ENCODE measurements at regions not wholly inside any gene's neighbourhood (a gene's known extent, or its start where the extent isn't known, plus 50 kb on each side); places are given as distances from the start of the nearest gene placed in this dataset.
A peak's percentile ranks its signal among the peaks of the same experiment; 100 is the strongest.

- no peak for DNase-seq
Measured at GRCh38 chr12:130258863-130259262, 78.8 kb upstream of the PIWIL1 start.

- no peak for DNase-seq
Measured at GRCh38 chr12:130263025-130263424, 74.7 kb upstream of the PIWIL1 start.

- no peak for DNase-seq
Measured at GRCh38 chr12:130263996-130264395, 73.7 kb upstream of the PIWIL1 start.

- no peak for DNase-seq
Measured at GRCh38 chr12:130266751-130267150, 70.9 kb upstream of the PIWIL1 start.

GRCh38 chr12:130280231-130280630 is 57.5 kb upstream of the PIWIL1 start:
- peak in 5 of 56 donors; percentile 3 to 25 (median 4) for DNase-seq

GRCh38 chr12:130280742-130281141 is 56.9 kb upstream of the PIWIL1 start:
- no peak for DNase-seq

GRCh38 chr12:130281153-130281799 is 56.4 kb upstream of the PIWIL1 start:
- DNase-seq: peak in 12 of 56 donors; percentile 0 to 49 (median 8)

- DNase-seq: no peak
Measured at GRCh38 chr12:130286041-130286440, 51.6 kb upstream of the PIWIL1 start.

GRCh38 chr12:130286741-130287440 is 50.8 kb upstream of the PIWIL1 start:
- no peak for DNase-seq

All from nucleus accumbens (tissue), 56 donors.